H7 (cell line): ENCODE measurements at regions not wholly inside any gene's neighbourhood (a gene's known extent, or its start where the extent isn't known, plus 50 kb on each side); places are given as distances from the start of the nearest gene placed in this dataset.
"Not testable (repeated sequence)": the region's sequence is repeated elsewhere in the genome, so short reads cannot be mapped to it uniquely, and the experiment has no call there.

Experiments
- DNase-seq: peaks from one replicate; pipeline ENCODE4 v3.0.0; 2012
- H3K27me3 ChIP-seq: 2 replicates; pipeline ENCODE4 v1.6.0; 2011; ENCODE audit warnings: mild to moderate bottlenecking, low read length; ENCODE audit not compliant: control insufficient read depth, insufficient read depth
- H3K36me3 ChIP-seq: replicated peaks from 2 replicates; pipeline ENCODE4 v1.5.1; 2011; ENCODE audit warnings: low read length; ENCODE audit not compliant: control insufficient read depth, insufficient read depth
- H3K4me3 ChIP-seq: 2 replicates; pipeline ENCODE4 v1.5.1; 2011; ENCODE audit warnings: low read depth, mild to moderate bottlenecking, control low read depth, low read length, moderate library complexity; ENCODE audit not compliant: insufficient read depth

- H3K27me3 ChIP-seq, result no peaks in the 10 kb centered on the region
- no peak for DNase-seq
- no peak overlapping the region for H3K4me3 ChIP-seq
- no peaks in the 10 kb centered on the region for H3K36me3 ChIP-seq
Observed at GRCh38 chr5:103755974-103756373, 193.4 kb upstream of the NUDT12 start.

DNA sequence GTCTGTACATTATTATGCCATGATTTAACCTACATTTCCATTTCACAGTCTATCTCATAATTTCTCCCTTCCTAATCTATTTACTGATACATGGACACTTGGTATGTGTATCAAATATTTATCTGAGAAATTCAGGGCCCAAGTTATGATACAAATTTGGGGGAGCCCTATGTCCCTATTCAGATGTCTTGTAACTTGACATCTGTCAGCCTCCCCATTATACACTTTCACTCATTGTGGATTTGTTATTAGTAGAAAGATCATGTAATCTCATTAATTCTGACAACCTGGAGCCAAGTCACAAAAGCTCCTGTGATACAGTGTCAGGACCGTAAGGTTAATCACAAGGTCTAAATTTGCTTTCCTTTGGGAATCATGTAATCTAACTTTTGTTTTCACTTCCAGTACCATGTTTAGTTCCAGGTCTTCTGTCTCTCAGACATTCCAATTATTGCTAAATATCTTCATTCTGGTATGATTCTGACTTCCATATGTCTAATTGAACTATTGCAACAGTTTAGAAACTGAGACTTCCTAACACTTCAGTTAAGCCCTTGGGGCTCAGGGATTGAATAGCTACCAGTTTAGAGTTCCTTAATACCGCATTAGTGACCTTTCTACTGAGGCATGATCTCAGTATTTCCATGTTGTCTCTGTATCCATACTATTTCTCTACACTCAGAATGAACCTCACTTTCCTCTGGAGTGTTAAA, 182.9 kb upstream of the NUDT12 start:
- Histone ChIP-seq H3K36me3 (no peaks in the 10 kb centered on the region), H3K27me3 (no peaks in the 10 kb centered on the region)
- no peak for DNase-seq

GRCh38 chr5:103744159-103744558, 181.6 kb upstream of the NUDT12 start:
- H3K4me3 ChIP-seq, result no peak overlapping the region
- no peaks in the 10 kb centered on the region for H3K36me3 ChIP-seq
- no peaks in the 10 kb centered on the region for H3K27me3 ChIP-seq
- no peak for DNase-seq

More for the DNA sequence above, 182.9 kb upstream of the NUDT12 start:
- no peak overlapping the region for H3K4me3 ChIP-seq

DNA sequence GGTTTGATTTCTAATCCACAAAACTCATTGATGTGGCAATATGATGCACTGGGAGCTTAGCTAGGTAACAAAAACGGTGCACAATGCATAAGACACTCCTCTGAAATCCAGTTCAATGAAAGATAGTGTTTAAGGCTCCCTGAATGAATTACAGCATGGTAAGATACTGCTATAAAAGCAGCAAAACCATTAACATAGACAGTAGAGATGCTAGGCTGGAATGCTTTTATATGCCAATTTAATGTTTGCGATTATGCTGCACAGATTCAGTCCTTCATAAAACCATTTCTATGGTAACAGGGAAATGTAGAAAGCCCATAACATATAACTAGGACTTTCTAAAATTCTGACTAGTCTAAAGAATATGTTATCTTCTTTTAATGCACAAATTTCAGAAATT, 180.8 kb upstream of the NUDT12 start:
- H3K4me3 ChIP-seq, result no peak overlapping the region
- H3K27me3 ChIP-seq, result no peaks in the 10 kb centered on the region
- DNase-seq, result no peak
- no peaks in the 10 kb centered on the region for H3K36me3 ChIP-seq

DNA sequence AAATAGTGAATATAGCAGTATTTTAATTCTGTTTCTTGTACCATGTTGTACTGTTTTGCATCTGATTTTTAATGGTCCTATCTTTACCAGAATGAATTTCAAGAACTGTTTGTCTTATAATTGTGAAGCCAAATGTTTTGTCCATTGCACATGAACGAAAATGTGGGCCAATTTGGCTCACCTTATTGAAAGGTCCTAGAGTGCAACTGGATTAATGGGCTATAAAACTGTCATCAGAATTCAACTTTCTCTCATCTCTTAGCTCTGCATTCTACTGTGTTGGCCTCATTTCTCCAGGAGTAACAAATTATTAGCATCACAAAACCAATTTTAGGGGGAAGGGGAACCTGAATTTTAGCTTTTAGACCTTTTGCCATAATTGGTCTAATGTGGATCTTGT, 179.4 kb upstream of the NUDT12 start:
- no peak overlapping the region for H3K4me3 ChIP-seq
- DNase-seq, result no peak
- no peaks in the 10 kb centered on the region for H3K36me3 ChIP-seq
- H3K27me3 ChIP-seq, result no peaks in the 10 kb centered on the region

DNA sequence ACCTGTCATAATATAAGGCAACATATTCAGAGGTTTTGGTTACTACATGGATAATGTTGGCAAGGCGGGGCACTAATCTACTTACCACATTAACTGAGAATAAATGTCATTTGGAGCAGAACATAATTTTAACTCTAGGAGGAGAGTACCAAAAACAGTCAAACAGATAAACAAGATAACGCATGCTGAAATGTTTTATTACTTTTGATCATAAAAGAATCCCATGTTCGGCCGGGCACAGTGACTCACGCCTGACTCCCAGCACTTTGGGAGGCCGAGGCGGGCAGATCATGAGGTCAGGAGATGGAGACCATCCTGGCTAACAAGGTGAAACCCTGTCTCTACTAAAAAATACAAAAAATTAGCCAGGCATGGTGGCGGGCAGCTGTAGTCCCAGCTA, 173.8 kb upstream of the NUDT12 start:
- not testable (repeated sequence) for H3K36me3 ChIP-seq, DNase-seq, H3K4me3 ChIP-seq, H3K27me3 ChIP-seq

DNA sequence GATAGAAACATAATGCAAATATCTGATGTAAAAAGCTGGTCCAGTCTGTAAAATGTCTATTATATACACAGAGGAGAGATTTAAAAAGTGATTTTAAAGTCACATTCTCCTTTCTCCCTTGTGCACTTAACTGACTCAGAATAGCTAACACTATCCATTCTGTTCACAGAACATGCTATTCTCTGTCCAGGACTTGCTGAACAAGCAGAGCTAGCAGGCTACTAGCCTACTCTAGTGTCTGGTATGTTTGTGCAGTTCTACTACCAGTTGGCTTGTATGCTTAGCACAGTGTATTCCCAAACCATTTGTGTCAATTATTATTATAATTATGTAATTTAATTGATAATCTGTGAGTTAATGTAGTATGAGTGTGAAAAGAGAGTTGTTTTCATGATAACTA, 161.7 kb upstream of the NUDT12 start:
- DNase-seq, result no peak
- H3K4me3 ChIP-seq, result no peak overlapping the region
- H3K36me3 ChIP-seq, result no peaks in the 10 kb centered on the region
- no peaks in the 10 kb centered on the region for H3K27me3 ChIP-seq

DNA sequence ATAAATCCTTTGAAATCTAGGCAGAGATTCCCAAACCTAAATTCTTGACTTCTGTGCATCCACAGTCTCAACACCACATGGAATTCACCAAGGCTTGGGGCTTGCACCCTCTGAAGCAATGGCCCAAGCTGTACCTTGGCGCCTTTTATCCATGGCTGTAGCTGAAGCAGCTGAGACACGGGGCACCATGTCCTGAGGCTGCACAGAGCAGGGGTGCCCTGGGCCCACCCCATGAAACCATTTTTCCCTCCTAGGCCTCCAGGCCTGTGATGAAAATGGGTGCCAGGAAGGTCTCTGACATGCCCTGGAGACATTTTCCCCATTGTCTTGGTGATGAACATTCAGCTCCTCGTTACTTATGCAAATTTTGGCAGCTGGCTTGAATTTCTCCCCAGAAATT, 158.6 kb upstream of the NUDT12 start:
- no peaks in the 10 kb centered on the region for H3K36me3 ChIP-seq
- no peak for DNase-seq
- H3K27me3 ChIP-seq, result no peaks in the 10 kb centered on the region
- H3K4me3 ChIP-seq, result no peak overlapping the region

GRCh38 chr5:103718108-103718507, 155.5 kb upstream of the NUDT12 start:
- Histone ChIP-seq H3K4me3 (no peak overlapping the region), H3K36me3 (no peaks in the 10 kb centered on the region), H3K27me3 (no peaks in the 10 kb centered on the region)
- no peak for DNase-seq

GRCh38 chr5:103708601-103709000, 146.0 kb upstream of the NUDT12 start:
- Histone ChIP-seq H3K27me3 (no peaks in the 10 kb centered on the region), H3K36me3 (no peaks in the 10 kb centered on the region), H3K4me3 (no peak overlapping the region)
- DNase-seq, result no peak

GRCh38 chr5:103706939-103707682, 144.5 kb upstream of the NUDT12 start:
- no peak overlapping the region for H3K4me3 ChIP-seq
- no peaks in the 10 kb centered on the region for H3K36me3 ChIP-seq
- DNase-seq, result no peak
- H3K27me3 ChIP-seq, result no peaks in the 10 kb centered on the region

DNA sequence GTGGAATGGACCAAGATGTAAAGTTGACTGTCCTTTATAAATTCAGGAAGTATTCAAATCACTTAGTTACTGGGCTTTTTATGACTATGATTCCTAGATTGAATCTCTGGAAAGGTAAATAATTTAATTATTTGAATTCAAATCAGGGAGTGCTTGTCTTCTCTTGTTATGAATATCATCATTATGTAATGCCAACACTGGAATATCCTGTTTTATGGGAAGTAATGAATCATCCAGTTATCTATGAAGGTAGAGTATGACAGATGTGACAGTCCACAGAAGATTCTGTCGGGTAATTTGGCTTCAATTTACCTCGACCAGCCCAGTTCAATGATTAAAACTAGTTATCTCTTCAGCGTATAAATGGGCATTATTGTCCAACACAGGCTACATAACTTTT, 141.0 kb upstream of the NUDT12 start:
- no peak for DNase-seq
- Histone ChIP-seq H3K4me3 (no peak overlapping the region), H3K36me3 (no peaks in the 10 kb centered on the region), H3K27me3 (no peaks in the 10 kb centered on the region)

GRCh38 chr5:103693517-103693916, 130.9 kb upstream of the NUDT12 start:
- DNase-seq, result no peak
- Histone ChIP-seq H3K4me3 (no peak overlapping the region), H3K27me3 (no peaks in the 10 kb centered on the region), H3K36me3 (no peaks in the 10 kb centered on the region)

- DNase-seq, result no peak
- H3K36me3 ChIP-seq, result no peaks in the 10 kb centered on the region
- no peaks in the 10 kb centered on the region for H3K27me3 ChIP-seq
- H3K4me3 ChIP-seq, result no peak overlapping the region
Observed at GRCh38 chr5:103690676-103691075, 128.1 kb upstream of the NUDT12 start.

GRCh38 chr5:103679873-103680272, 117.3 kb upstream of the NUDT12 start:
- H3K4me3 ChIP-seq, result no peak overlapping the region
- no peak for DNase-seq
- H3K27me3 ChIP-seq, result no peaks in the 10 kb centered on the region
- no peaks in the 10 kb centered on the region for H3K36me3 ChIP-seq
